Nephron progenitor cell (in vitro differentiated cells): ENCODE measurements at regions not wholly inside any gene's neighbourhood (a gene's known extent, or its start where the extent isn't known, plus 50 kb on each side); places are given as distances from the start of the nearest gene placed in this dataset.
A peak's percentile ranks its signal among the peaks of the same experiment; 100 is the strongest.
"Not testable (repeated sequence)": the region's sequence is repeated elsewhere in the genome, so short reads cannot be mapped to it uniquely, and the experiment has no call there.

ENCODE experiments used
- DNase-seq: peaks from one replicate; pipeline ENCODE4 v3.0.0; 2021
- H3K27ac Mint-ChIP-seq: 2 replicates; pipeline ENCODE4 v1.8.0; 2021; ENCODE audit warnings: mild to moderate bottlenecking, moderate library complexity, mixed read lengths
- H3K27me3 Mint-ChIP-seq: 2 replicates; pipeline ENCODE4 v1.8.0; 2021; ENCODE audit warnings: mild to moderate bottlenecking, low read depth, mixed read lengths; ENCODE audit not compliant: poor library complexity
- H3K36me3 Mint-ChIP-seq: 2 replicates; pipeline ENCODE4 v1.8.0; 2021; ENCODE audit warnings: low read depth, mixed read lengths
- H3K4me1 Mint-ChIP-seq: 2 replicates; pipeline ENCODE4 v1.8.0; 2021; ENCODE audit warnings: mixed read lengths
- H3K4me3 Mint-ChIP-seq: 2 replicates; pipeline ENCODE4 v1.8.0; 2021; ENCODE audit warnings: mild to moderate bottlenecking, moderate library complexity, mixed read lengths
- H3K9me3 Mint-ChIP-seq: 2 replicates; pipeline ENCODE4 v1.8.0; 2021; ENCODE audit warnings: mild to moderate bottlenecking, moderate library complexity, mixed read lengths
- CTCF ChIP-seq: fragments of 200-600 bp; sonication (generic); IDR thresholded peaks from 2 replicates; pipeline ENCODE4 v1.5.0; 2021; ENCODE audit warnings: antibody characterized with exemption

- no peak for TF ChIP-seq CTCF
- peaks cover 55% of the 10 kb centered on the region for H3K4me1 Mint-ChIP-seq
- H3K36me3 Mint-ChIP-seq, result no peaks in the 10 kb centered on the region
- H3K27me3 Mint-ChIP-seq, result peaks cover 21% of the 10 kb centered on the region
- H3K9me3 Mint-ChIP-seq, result no peaks in the 10 kb centered on the region
- H3K27ac Mint-ChIP-seq, result peak overlapping the region; percentile 95
- DNase-seq, result no peak
- peak overlapping the region; percentile 5 for H3K4me3 Mint-ChIP-seq
These were observed 199.3 kb upstream of the LINGO1 start for GRCh38 chr15:77831986-77832385.

GRCh38 chr15:77830051-77830468 lies 197.3 kb upstream of the LINGO1 start:
- H3K27ac Mint-ChIP-seq, result no peak overlapping the region

GRCh38 chr15:77829331-77829730 lies 196.6 kb upstream of the LINGO1 start:
- not testable (repeated sequence) for DNase-seq, H3K4me3 Mint-ChIP-seq, H3K9me3 Mint-ChIP-seq, H3K27ac Mint-ChIP-seq, H3K36me3 Mint-ChIP-seq
- H3K27me3 Mint-ChIP-seq, result peaks cover 24% of the 10 kb centered on the region
- peaks cover 51% of the 10 kb centered on the region for H3K4me1 Mint-ChIP-seq

More at GRCh38 chr15:77830051-77830468, 197.3 kb upstream of the LINGO1 start:
- no peak for DNase-seq
- Mint-ChIP-seq H3K4me1 (peaks cover 46% of the 10 kb centered on the region), H3K27me3 (peaks cover 25% of the 10 kb centered on the region), H3K36me3 (no peaks in the 10 kb centered on the region), H3K9me3 (no peaks in the 10 kb centered on the region), H3K4me3 (no peak overlapping the region)
- no peak for TF ChIP-seq CTCF

GRCh38 chr15:77827860-77828259 lies 195.1 kb upstream of the LINGO1 start:
- Mint-ChIP-seq H3K4me3 (no peak overlapping the region), H3K27ac (no peak overlapping the region), H3K9me3 (no peaks in the 10 kb centered on the region), H3K27me3 (peaks cover 32% of the 10 kb centered on the region), H3K36me3 (no peaks in the 10 kb centered on the region), H3K4me1 (peaks cover 40% of the 10 kb centered on the region)
- no peak for TF ChIP-seq CTCF
- no peak for DNase-seq

GRCh38 chr15:77826006-77826695 lies 193.4 kb upstream of the LINGO1 start:
- DNase-seq, result no peak
- no peak overlapping the region for H3K27ac Mint-ChIP-seq
- no peaks in the 10 kb centered on the region for H3K36me3 Mint-ChIP-seq
- H3K9me3 Mint-ChIP-seq, result no peaks in the 10 kb centered on the region
- peaks cover 47% of the 10 kb centered on the region for H3K27me3 Mint-ChIP-seq
- peaks cover 34% of the 10 kb centered on the region for H3K4me1 Mint-ChIP-seq
- TF ChIP-seq CTCF, result no peak
- H3K4me3 Mint-ChIP-seq, result no peak overlapping the region

GRCh38 chr15:77825546-77825945 lies 192.8 kb upstream of the LINGO1 start:
- Mint-ChIP-seq H3K27me3 (peaks cover 53% of the 10 kb centered on the region), H3K4me1 (peaks cover 40% of the 10 kb centered on the region), H3K36me3 (no peaks in the 10 kb centered on the region), H3K9me3 (no peaks in the 10 kb centered on the region), H3K4me3 (no peak overlapping the region), H3K27ac (no peak overlapping the region)
- DNase-seq, result no peak
- TF ChIP-seq CTCF, result no peak
